ENCODE measurements at regions not wholly inside any gene's neighbourhood (a gene's known extent, or its start where the extent isn't known, plus 50 kb on each side); places are given as distances from the start of the nearest gene placed in this dataset.
A peak's percentile ranks its signal among the peaks of the same experiment; 100 is the strongest.

GRCh38 chr14:100463937-100464336 lies 123.3 kb downstream of the BEGAIN start:
- 93 to 97% methylated on average over 3 of the region's 3 CpGs for WGBS, 2 donors
- DNase-seq (ENCODE audit: low spot score in 2 of 2), result peak in 1 of 2 donors; percentile 63
- TF ChIP-seq CTCF (IDR thresholded peaks at IDR 0.05) (no peak), POLR2A (IDR thresholded peaks at IDR 0.05) (no peak)
- intact Hi-C loops (cut with DNase I; ENCODE audit: low total_unique reads), result no loop called here
- H3K4me3 ChIP-seq (ENCODE audit: low read depth, poor library complexity, severe bottlenecking), result no peak overlapping the region

GRCh38 chr14:100466111-100466856 lies 120.9 kb downstream of the BEGAIN start:
- no peak for TF ChIP-seq CTCF (IDR thresholded peaks at IDR 0.05)
- TF ChIP-seq POLR2A (IDR thresholded peaks at IDR 0.05), result no peak
- 79 to 81% methylated on average over 9 of the region's 9 CpGs for WGBS, 2 donors
- no peak overlapping the region for H3K4me3 ChIP-seq (ENCODE audit: low read depth, poor library complexity, severe bottlenecking)
- no peak for DNase-seq (ENCODE audit: low spot score in 2 of 2)
- intact Hi-C loops (cut with DNase I; ENCODE audit: low total_unique reads), result no loop called here

GRCh38 chr14:100467046-100467750 lies 120.0 kb downstream of the BEGAIN start:
- intact Hi-C loops (cut with DNase I; ENCODE audit: low total_unique reads), result no loop called here
- 84 to 85% methylated on average over 11 of the region's 11 CpGs for WGBS, 2 donors
- H3K4me3 ChIP-seq (ENCODE audit: low read depth, poor library complexity, severe bottlenecking), result no peak overlapping the region
- TF ChIP-seq POLR2A (IDR thresholded peaks at IDR 0.05), result no peak
- TF ChIP-seq CTCF (IDR thresholded peaks at IDR 0.05), result no peak
- DNase-seq (ENCODE audit: low spot score in 2 of 2), result no peak

- DNase-seq (ENCODE audit: low spot score in 2 of 2), result peak in 1 of 2 donors; percentile 66
- no peak overlapping the region for H3K4me3 ChIP-seq (ENCODE audit: low read depth, poor library complexity, severe bottlenecking)
- intact Hi-C loops (cut with DNase I; ENCODE audit: low total_unique reads), result no loop called here
- no peak for TF ChIP-seq CTCF (IDR thresholded peaks at IDR 0.05)
- no peak for TF ChIP-seq POLR2A (IDR thresholded peaks at IDR 0.05)
- 83 to 91% methylated on average over 12 to 17 of the region's 17 CpGs for WGBS, 2 donors
These were observed 119.3 kb downstream of the BEGAIN start for GRCh38 chr14:100467939-100468338.

GRCh38 chr14:100468557-100468956 lies 118.7 kb downstream of the BEGAIN start:
- TF ChIP-seq CTCF (IDR thresholded peaks at IDR 0.05) (no peak), POLR2A (IDR thresholded peaks at IDR 0.05) (no peak)
- H3K4me3 ChIP-seq (ENCODE audit: low read depth, poor library complexity, severe bottlenecking), result no peak overlapping the region
- WGBS, 2 donors, result 81 to 82% methylated on average over 9 of the region's 9 CpGs
- intact Hi-C loops (cut with DNase I; ENCODE audit: low total_unique reads), result no loop called here
- DNase-seq (ENCODE audit: low spot score in 2 of 2), result no peak
